NB4 (cell line): ENCODE measurements at regions not wholly inside any gene's neighbourhood (a gene's known extent, or its start where the extent isn't known, plus 50 kb on each side); places are given as distances from the start of the nearest gene placed in this dataset.

ENCODE experiments used
- CTCF ChIP-seq: IDR thresholded peaks from one replicate; pipeline ENCODE4 v1.5.1; 2012; ENCODE audit warnings: low read depth, low read length
- MAX ChIP-seq: IDR thresholded peaks from 2 replicates; pipeline ENCODE4 v1.6.1; 2011; ENCODE audit warnings: low read depth, low read length
- POLR2A ChIP-seq: IDR thresholded peaks from 2 replicates; pipeline ENCODE4 v1.6.1; 2011; ENCODE audit warnings: mild to moderate bottlenecking; ENCODE audit not compliant: insufficient read length; ENCODE audit errors: extremely low read depth

- TF ChIP-seq POLR2A: no peak
- TF ChIP-seq CTCF: no peak
- no peak for TF ChIP-seq MAX
Observed at GRCh38 chr6:153927867-153928266, 111.2 kb upstream of the OPRM1 start.
